Stimulated activated CD8-positive, alpha-beta memory T cell treated with anti-CD3 and anti-CD28 coated beads, Interleukin-12 subunit alpha, Interleukin-12 subunit beta, amount 100 ng/mL, for 24 hours (primary cell): ENCODE measurements at regions not wholly inside any gene's neighbourhood (a gene's known extent, or its start where the extent isn't known, plus 50 kb on each side); places are given as distances from the start of the nearest gene placed in this dataset.

Source experiments
- DNase-seq: peaks from one replicate; pipeline ENCODE4 v3.0.0-alpha.2; 2020; ENCODE audit errors: extremely low read depth

GRCh38 chr6:44062771-44063560, 64.3 kb downstream of the MRPL14 start:
- no peak for DNase-seq

- DNase-seq: no peak
Observed at GRCh38 chr6:44062105-44062770, 65.0 kb downstream of the MRPL14 start.

GRCh38 chr6:44061375-44062104, 65.7 kb downstream of the MRPL14 start:
- DNase-seq: no peak

- no peak for DNase-seq
Observed at GRCh38 chr6:44060612-44061374, 66.5 kb downstream of the MRPL14 start.

GRCh38 chr6:44059359-44060346, 67.6 kb downstream of the MRPL14 start:
- no peak for DNase-seq

GRCh38 chr6:44058617-44059358, 68.5 kb downstream of the MRPL14 start:
- DNase-seq: no peak

- DNase-seq: no peak
Observed at GRCh38 chr6:44057931-44058616, 69.2 kb downstream of the MRPL14 start.

- DNase-seq: no peak
Observed at GRCh38 chr6:44057238-44057930, 69.9 kb downstream of the MRPL14 start.

GRCh38 chr6:44056392-44057237, 70.6 kb downstream of the MRPL14 start:
- DNase-seq: no peak

- no peak for DNase-seq
Observed at GRCh38 chr6:44054721-44055559, 72.3 kb downstream of the MRPL14 start.

- no peak for DNase-seq
Observed at GRCh38 chr6:44053760-44054556, 73.3 kb downstream of the MRPL14 start.

- no peak for DNase-seq
Observed at GRCh38 chr6:44053106-44053756, 74.0 kb downstream of the MRPL14 start.

- no peak for DNase-seq
Observed at GRCh38 chr6:44052419-44053023, 74.7 kb downstream of the MRPL14 start.

- DNase-seq: no peak
Observed at GRCh38 chr6:44051515-44051914, 75.7 kb downstream of the MRPL14 start.

- no peak for DNase-seq
Observed at GRCh38 chr6:44050872-44051505, 76.3 kb downstream of the MRPL14 start.
